ENCODE measurements at regions not wholly inside any gene's neighbourhood (a gene's known extent, or its start where the extent isn't known, plus 50 kb on each side); places are given as distances from the start of the nearest gene placed in this dataset.

- Histone ChIP-seq H3K4me3 (no peak overlapping the region), H3K4me1 (no peaks in the 10 kb centered on the region), H3K36me3 (no peaks in the 10 kb centered on the region), H3K27ac (no peak overlapping the region), H3K27me3 (no peaks in the 10 kb centered on the region), H3K9me3 (no peaks in the 10 kb centered on the region)
- DNase-seq: no peak
- no peak for TF ChIP-seq CTCF (IDR thresholded peaks at IDR 0.05)
- TF ChIP-seq POLR2A (IDR thresholded peaks at IDR 0.05): no peak
Observed at GRCh38 chr17:34820248-34820801, 140.9 kb downstream of the CCT6B start.

GRCh38 chr17:34817252-34818035 lies 143.8 kb downstream of the CCT6B start:
- Histone ChIP-seq H3K9me3 (no peaks in the 10 kb centered on the region), H3K27me3 (no peaks in the 10 kb centered on the region), H3K4me3 (no peak overlapping the region), H3K36me3 (no peaks in the 10 kb centered on the region), H3K27ac (no peak overlapping the region), H3K4me1 (no peaks in the 10 kb centered on the region)
- TF ChIP-seq POLR2A (IDR thresholded peaks at IDR 0.05) (no peak), CTCF (IDR thresholded peaks at IDR 0.05) (no peak)
- DNase-seq: no peak

- Histone ChIP-seq H3K4me1 (no peaks in the 10 kb centered on the region), H3K36me3 (no peaks in the 10 kb centered on the region), H3K27ac (no peak overlapping the region), H3K27me3 (no peaks in the 10 kb centered on the region), H3K9me3 (no peaks in the 10 kb centered on the region), H3K4me3 (no peak overlapping the region)
- DNase-seq: no peak
- TF ChIP-seq POLR2A (IDR thresholded peaks at IDR 0.05): no peak
- no peak for TF ChIP-seq CTCF (IDR thresholded peaks at IDR 0.05)
Observed at GRCh38 chr17:34816848-34817247, 144.4 kb downstream of the CCT6B start.

GRCh38 chr17:34813290-34813689 lies 148.0 kb downstream of the CCT6B start:
- H3K4me1 ChIP-seq: no peaks in the 10 kb centered on the region
- no peak overlapping the region for H3K27ac ChIP-seq
- H3K9me3 ChIP-seq: no peaks in the 10 kb centered on the region
- H3K4me3 ChIP-seq: no peak overlapping the region
- TF ChIP-seq POLR2A (IDR thresholded peaks at IDR 0.05) (no peak), CTCF (IDR thresholded peaks at IDR 0.05) (no peak)
- H3K27me3 ChIP-seq: no peaks in the 10 kb centered on the region
- H3K36me3 ChIP-seq: no peaks in the 10 kb centered on the region
- DNase-seq: no peak

GRCh38 chr17:34811561-34811960 lies 149.7 kb downstream of the CCT6B start:
- Histone ChIP-seq H3K4me1 (no peaks in the 10 kb centered on the region), H3K36me3 (no peaks in the 10 kb centered on the region), H3K27ac (no peak overlapping the region), H3K27me3 (no peaks in the 10 kb centered on the region), H3K4me3 (no peak overlapping the region), H3K9me3 (no peaks in the 10 kb centered on the region)
- TF ChIP-seq POLR2A (IDR thresholded peaks at IDR 0.05): no peak
- no peak for TF ChIP-seq CTCF (IDR thresholded peaks at IDR 0.05)
- no peak for DNase-seq
